Natural killer cell (primary cell): ENCODE measurements at regions not wholly inside any gene's neighbourhood (a gene's known extent, or its start where the extent isn't known, plus 50 kb on each side); places are given as distances from the start of the nearest gene placed in this dataset.

ENCODE experiments used
- ATAC-seq, 3 donors: fragments of 150-1000 bp in 2 of 3; fragments of 200-7000 bp in 1 of 3; cut with Tn5 transposase; 1 replicate in 1 of 3; 2 replicates in 2 of 3; pipeline ENCODE4 v1.10.0; 2021; ENCODE audit warnings: mild to moderate bottlenecking in 2 of 3, moderate library complexity in 2 of 3
- DNase-seq, 2 donors: peaks; one replicate each; pipeline versions ENCODE4 v3.0.0 to v3.0.0-alpha.2; 2013 to 2021; ENCODE audit warnings: mixed read lengths in 1 of 2
- H3K27ac ChIP-seq: one replicate; pipeline ENCODE4 v1.5.1; 2013; ENCODE audit warnings: mild to moderate bottlenecking, low read length
- H3K27me3 ChIP-seq: one replicate; pipeline ENCODE4 v1.6.1; 2013; ENCODE audit warnings: low read length; ENCODE audit not compliant: control insufficient read depth, insufficient read depth
- H3K36me3 ChIP-seq: one replicate; pipeline ENCODE4 v1.6.1; 2013; ENCODE audit warnings: low read length; ENCODE audit not compliant: control insufficient read depth, insufficient read depth
- H3K4me1 ChIP-seq: one replicate; pipeline ENCODE4 v1.6.1; 2013; ENCODE audit warnings: low read length; ENCODE audit not compliant: control insufficient read depth, insufficient read depth
- H3K4me3 ChIP-seq: one replicate; pipeline ENCODE4 v1.5.1; 2013; ENCODE audit warnings: low read length
- H3K9me3 ChIP-seq: one replicate; pipeline ENCODE4 v1.6.1; 2013; ENCODE audit warnings: low read length; ENCODE audit not compliant: control insufficient read depth, insufficient read depth
- H3K27ac Mint-ChIP-seq, 2 donors: one replicate each; pipeline ENCODE4 v1.8.0; 2022; ENCODE audit warnings: mild to moderate bottlenecking in 2 of 2, mixed read lengths in 2 of 2, moderate library complexity in 1 of 2
- H3K27me3 Mint-ChIP-seq, 2 donors: one replicate each; pipeline ENCODE4 v1.8.0; 2022; ENCODE audit warnings: low read depth in 2 of 2, mixed read lengths in 2 of 2
- H3K36me3 Mint-ChIP-seq: one replicate; pipeline ENCODE4 v1.8.0; 2022; ENCODE audit warnings: mixed read lengths
- H3K4me1 Mint-ChIP-seq, 2 donors: one replicate each; pipeline ENCODE4 v1.8.0; 2022; ENCODE audit warnings: mixed read lengths in 2 of 2
- H3K4me3 Mint-ChIP-seq: one replicate; pipeline ENCODE4 v1.8.0; 2022; ENCODE audit warnings: mild to moderate bottlenecking, moderate library complexity, mixed read lengths
- H3K9me3 Mint-ChIP-seq, 2 donors: one replicate each; pipeline ENCODE4 v1.8.0; 2022; ENCODE audit warnings: mixed read lengths in 2 of 2
- CTCF ChIP-seq: fragments of 200-600 bp; IDR thresholded peaks from one replicate; pipeline ENCODE4 v1.8.0; 2022; ENCODE audit warnings: antibody characterized with exemption
- WGBS: methylation state at CpG from one replicate; pipeline ENCODE4 v1.1.7; 2013; ENCODE audit warnings: missing lambda C conversion rate; ENCODE audit not compliant: insufficient coverage; 5-methylcytosine and 5-hydroxymethylcytosine counted together
- intact Hi-C: fragments of 100-400 bp; cut with micrococcal nuclease; formaldehyde crosslinking; loops from one replicate; pipeline ENCODE4 v1.14.2; 2022

- no peaks in the 10 kb centered on the region for H3K4me1 Mint-ChIP-seq
- TF ChIP-seq CTCF, result no peak
- H3K27ac ChIP-seq, result no peak overlapping the region
- H3K27me3 Mint-ChIP-seq, result peaks cover 9 to 66% of the 10 kb centered on the region in 2 donors
- H3K9me3 ChIP-seq, result no peaks in the 10 kb centered on the region
- H3K4me3 Mint-ChIP-seq, result no peak overlapping the region
- H3K36me3 Mint-ChIP-seq, result no peaks in the 10 kb centered on the region
- H3K4me3 ChIP-seq, result no peak overlapping the region
- no peak for DNase-seq
- H3K36me3 ChIP-seq, result no peaks in the 10 kb centered on the region
- intact Hi-C loops, result no loop called here
- no peak overlapping the region for H3K27ac Mint-ChIP-seq
- no peaks in the 10 kb centered on the region for H3K4me1 ChIP-seq
- H3K27me3 ChIP-seq, result no peaks in the 10 kb centered on the region
- WGBS, result 79% methylated on average over 3 of the region's 3 CpGs
- no peaks in the 10 kb centered on the region for H3K9me3 Mint-ChIP-seq
- no peak for ATAC-seq
Measured at GRCh38 chr6:40320441-40320840, 266.7 kb downstream of the LRFN2 start.

DNA sequence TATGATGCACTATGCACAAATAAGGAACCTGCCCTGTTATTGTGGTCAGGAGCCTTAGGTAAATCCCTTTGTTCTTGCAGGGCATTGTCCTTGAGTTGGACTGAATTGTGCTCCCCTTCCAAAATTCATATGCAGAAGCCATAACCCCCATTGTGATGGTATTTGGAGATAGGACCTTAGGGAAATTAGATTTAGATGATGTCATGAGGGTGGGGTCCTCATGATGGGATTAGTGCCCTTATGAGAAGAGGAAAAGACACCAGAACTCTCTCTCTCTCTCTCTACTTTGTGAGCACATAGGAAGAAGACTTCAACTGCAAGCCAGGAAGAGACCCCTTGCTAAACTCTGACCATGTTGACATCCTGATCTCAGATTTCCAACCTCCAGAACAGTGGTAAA, 268.0 kb downstream of the LRFN2 start:
- H3K4me3 Mint-ChIP-seq, result no peak overlapping the region
- H3K9me3 ChIP-seq, result no peaks in the 10 kb centered on the region
- H3K36me3 ChIP-seq, result no peaks in the 10 kb centered on the region
- ATAC-seq (no peak), DNase-seq (no peak)
- intact Hi-C loops, result no loop called here
- H3K9me3 Mint-ChIP-seq, result no peaks in the 10 kb centered on the region
- H3K27me3 Mint-ChIP-seq, result peaks cover 9 to 61% of the 10 kb centered on the region in 2 donors
- H3K4me1 Mint-ChIP-seq, result no peaks in the 10 kb centered on the region
- H3K4me1 ChIP-seq, result no peaks in the 10 kb centered on the region
- H3K27ac ChIP-seq, result no peak overlapping the region
- H3K36me3 Mint-ChIP-seq, result no peaks in the 10 kb centered on the region
- TF ChIP-seq CTCF, result no peak
- no peaks in the 10 kb centered on the region for H3K27me3 ChIP-seq
- no peak overlapping the region for H3K4me3 ChIP-seq
- no peak overlapping the region for H3K27ac Mint-ChIP-seq

- Mint-ChIP-seq H3K9me3 (no peaks in the 10 kb centered on the region), H3K27ac (no peak overlapping the region), H3K27me3 (peaks cover 3 to 42% of the 10 kb centered on the region in 2 donors), H3K36me3 (no peaks in the 10 kb centered on the region), H3K4me1 (no peaks in the 10 kb centered on the region), H3K4me3 (no peak overlapping the region)
- Histone ChIP-seq H3K27ac (no peak overlapping the region), H3K36me3 (no peaks in the 10 kb centered on the region), H3K27me3 (no peaks in the 10 kb centered on the region), H3K9me3 (no peaks in the 10 kb centered on the region), H3K4me1 (no peaks in the 10 kb centered on the region), H3K4me3 (no peak overlapping the region)
- no peak for ATAC-seq
- DNase-seq, result no peak
- 95% methylated on average over 5 of the region's 5 CpGs for WGBS
- no peak for TF ChIP-seq CTCF
- intact Hi-C loops, result no loop called here
Measured at GRCh38 chr6:40315060-40315459, 272.1 kb downstream of the LRFN2 start.

GRCh38 chr6:40313582-40313981, 273.6 kb downstream of the LRFN2 start:
- intact Hi-C loops, result no loop called here
- no peak for ATAC-seq

More at GRCh38 chr6:40313582-40313981, 273.6 kb downstream of the LRFN2 start:
- Histone ChIP-seq H3K9me3 (no peaks in the 10 kb centered on the region), H3K27ac (no peak overlapping the region), H3K4me3 (no peak overlapping the region), H3K36me3 (no peaks in the 10 kb centered on the region), H3K27me3 (peaks cover under 1% of the 10 kb centered on the region), H3K4me1 (peaks cover 1% of the 10 kb centered on the region)
- TF ChIP-seq CTCF, result no peak
- H3K4me1 Mint-ChIP-seq, result peaks cover 0 to 2% of the 10 kb centered on the region in 2 donors
- H3K36me3 Mint-ChIP-seq, result no peaks in the 10 kb centered on the region
- DNase-seq, result no peak
- peaks cover 8 to 42% of the 10 kb centered on the region in 2 donors for H3K27me3 Mint-ChIP-seq
- no peaks in the 10 kb centered on the region for H3K9me3 Mint-ChIP-seq
- no peak overlapping the region for H3K27ac Mint-ChIP-seq
- no peak overlapping the region for H3K4me3 Mint-ChIP-seq
